ENCODE measurements at regions not wholly inside any gene's neighbourhood (a gene's known extent, or its start where the extent isn't known, plus 50 kb on each side); places are given as distances from the start of the nearest gene placed in this dataset.

DNA sequence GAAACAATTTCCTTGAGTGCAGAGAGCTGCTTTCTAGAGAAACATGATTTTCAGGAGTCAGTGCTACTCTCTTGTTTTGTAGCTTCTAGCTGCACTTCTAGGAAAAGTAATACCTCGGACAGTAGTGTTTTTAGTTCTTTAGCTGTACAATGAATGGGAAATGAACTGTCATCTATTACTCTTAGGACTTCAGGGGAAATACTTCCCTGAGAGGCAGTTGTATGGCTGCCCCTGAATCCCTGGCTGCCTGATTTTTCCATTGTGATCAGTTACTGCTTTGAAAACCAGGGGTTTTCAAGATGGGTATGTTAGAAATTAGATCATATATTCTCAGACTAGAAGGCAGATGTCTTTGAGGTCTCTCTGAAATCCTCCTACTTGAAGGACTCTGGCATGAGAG is 200.3 kb upstream of the SEMA6D start:
- TF ChIP-seq, protein P1, sequence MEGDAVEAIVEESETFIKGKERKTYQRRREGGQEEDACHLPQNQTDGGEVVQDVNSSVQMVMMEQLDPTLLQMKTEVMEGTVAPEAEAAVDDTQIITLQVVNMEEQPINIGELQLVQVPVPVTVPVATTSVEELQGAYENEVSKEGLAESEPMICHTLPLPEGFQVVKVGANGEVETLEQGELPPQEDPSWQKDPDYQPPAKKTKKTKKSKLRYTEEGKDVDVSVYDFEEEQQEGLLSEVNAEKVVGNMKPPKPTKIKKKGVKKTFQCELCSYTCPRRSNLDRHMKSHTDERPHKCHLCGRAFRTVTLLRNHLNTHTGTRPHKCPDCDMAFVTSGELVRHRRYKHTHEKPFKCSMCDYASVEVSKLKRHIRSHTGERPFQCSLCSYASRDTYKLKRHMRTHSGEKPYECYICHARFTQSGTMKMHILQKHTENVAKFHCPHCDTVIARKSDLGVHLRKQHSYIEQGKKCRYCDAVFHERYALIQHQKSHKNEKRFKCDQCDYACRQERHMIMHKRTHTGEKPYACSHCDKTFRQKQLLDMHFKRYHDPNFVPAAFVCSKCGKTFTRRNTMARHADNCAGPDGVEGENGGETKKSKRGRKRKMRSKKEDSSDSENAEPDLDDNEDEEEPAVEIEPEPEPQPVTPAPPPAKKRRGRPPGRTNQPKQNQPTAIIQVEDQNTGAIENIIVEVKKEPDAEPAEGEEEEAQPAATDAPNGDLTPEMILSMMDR (IDR thresholded peaks at IDR 0.05) = no peak
- TF ChIP-seq POLR2A (IDR thresholded peaks at IDR 0.05) = no peak
- no peak for TF ChIP-seq EP300 (IDR thresholded peaks at IDR 0.05)
